Nucleus accumbens (tissue), 56 donors: ENCODE measurements at regions not wholly inside any gene's neighbourhood (a gene's known extent, or its start where the extent isn't known, plus 50 kb on each side); places are given as distances from the start of the nearest gene placed in this dataset.

ENCODE experiments used
- DNase-seq, 56 donors: peaks; one replicate each; lab custom pipeline; 2025; lab: John Stamatoyannopoulos, UW

GRCh38 chr10:130364631-130365411, 228.6 kb downstream of the GLRX3 start:
- DNase-seq = no peak

GRCh38 chr10:130368761-130369560, 232.8 kb downstream of the GLRX3 start:
- DNase-seq = no peak

- no peak for DNase-seq
Measured at GRCh38 chr10:130369645-130370381, 233.6 kb downstream of the GLRX3 start.

DNA sequence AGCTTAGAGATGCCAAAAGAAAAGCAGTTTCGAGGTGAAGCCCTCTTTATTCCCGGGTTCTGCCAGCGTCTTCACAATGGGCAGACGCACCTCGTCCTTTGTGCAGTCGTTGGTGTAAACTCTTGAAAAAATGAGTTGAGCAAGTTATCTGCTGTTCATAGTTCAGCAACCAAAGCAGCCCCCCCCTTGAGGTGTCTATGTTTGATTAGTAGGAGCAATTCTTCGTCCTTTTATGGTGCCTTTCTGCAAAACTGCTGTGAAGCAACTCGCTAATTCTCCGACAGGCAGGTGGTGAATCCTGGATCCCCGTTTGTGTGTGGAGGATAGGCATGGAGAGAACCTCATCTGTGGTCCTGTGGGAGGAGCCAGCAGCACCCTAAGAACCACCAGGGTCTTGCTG, 234.5 kb downstream of the GLRX3 start:
- DNase-seq = no peak

- no peak for DNase-seq
Measured at GRCh38 chr10:130371156-130371555, 235.0 kb downstream of the GLRX3 start.

GRCh38 chr10:130371666-130372065, 235.5 kb downstream of the GLRX3 start:
- no peak for DNase-seq

DNA sequence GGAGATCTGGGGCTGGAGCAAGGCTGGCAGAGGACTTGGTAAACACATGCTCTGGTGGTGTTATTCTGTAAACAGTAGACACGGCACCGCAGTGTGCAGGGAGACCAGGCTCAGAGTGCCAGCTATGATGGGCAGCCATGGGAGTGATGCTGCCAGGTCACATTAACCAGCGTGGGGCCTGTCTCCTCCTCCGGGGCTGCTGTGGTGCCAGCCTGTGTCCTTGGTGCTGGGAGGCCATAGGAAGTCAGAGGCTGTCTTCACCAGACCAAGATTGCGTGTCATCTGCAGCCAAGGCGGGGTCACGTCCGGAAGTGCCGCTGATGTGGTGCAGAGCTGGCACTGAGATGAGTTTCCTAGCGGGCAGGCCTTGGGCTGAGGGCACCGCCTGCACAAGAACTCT, 236.0 kb downstream of the GLRX3 start:
- no peak for DNase-seq

DNA sequence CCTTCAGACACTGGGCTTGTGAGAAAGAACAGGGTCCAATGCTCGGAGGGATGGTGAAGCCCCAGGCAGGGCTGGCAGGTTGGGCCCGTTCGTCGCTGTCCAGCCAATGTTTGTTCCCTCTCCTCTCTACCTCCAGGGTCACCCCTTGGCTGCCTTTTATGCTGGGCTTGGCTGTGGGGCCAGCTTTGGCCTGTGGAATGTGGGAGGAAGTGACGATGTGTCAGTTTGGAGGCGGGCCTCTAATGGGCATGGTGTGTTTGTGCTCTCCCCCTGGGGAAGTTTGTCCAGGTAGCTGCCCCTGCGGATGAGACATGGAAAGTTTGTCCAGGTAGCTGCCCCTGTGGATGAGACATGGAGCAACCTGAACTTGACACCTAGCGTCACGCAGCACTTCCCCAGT, 236.7 kb downstream of the GLRX3 start:
- no peak for DNase-seq

GRCh38 chr10:130377986-130378540, 241.9 kb downstream of the GLRX3 start:
- no peak for DNase-seq

DNA sequence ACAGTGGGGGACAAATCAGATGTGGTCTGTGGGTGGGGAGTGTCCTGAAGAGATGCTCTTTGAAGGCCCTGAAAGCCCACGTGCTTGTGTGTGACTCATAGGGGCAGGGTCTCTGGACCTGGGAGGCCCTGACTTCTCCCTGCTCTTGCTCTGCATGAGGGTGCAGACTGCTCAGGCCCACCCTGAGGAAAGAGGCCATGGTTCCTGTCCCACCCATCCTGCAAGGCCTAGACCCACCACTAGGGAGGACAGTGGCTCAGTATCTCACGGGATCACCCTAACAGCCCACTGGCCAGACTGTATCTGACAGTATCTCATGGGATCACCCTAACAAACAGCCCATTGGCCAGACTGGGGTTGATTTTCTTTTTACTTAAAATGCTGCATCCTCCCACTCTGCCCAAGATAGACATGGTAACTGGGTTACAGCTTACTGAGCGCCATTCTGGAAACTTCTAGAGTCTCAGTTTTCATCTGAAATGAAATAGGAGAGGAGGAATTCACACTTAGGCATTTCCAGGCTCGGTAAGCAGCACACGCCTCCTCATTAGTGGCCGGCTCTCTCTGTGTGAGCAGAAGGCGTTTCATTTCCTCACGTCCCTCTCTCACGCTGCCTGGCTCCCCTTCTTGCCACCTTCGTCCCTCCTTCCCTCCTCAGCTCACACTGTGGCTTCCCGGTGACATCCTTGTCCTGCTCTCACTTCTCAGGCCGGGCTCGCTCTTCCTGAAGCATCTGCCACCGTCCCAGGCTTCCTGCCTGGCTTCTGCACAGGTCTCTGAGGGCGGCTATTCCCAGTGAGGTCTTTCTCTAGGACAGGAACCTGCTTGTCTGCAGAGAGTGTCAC, 242.6 kb downstream of the GLRX3 start:
- no peak for DNase-seq

DNA sequence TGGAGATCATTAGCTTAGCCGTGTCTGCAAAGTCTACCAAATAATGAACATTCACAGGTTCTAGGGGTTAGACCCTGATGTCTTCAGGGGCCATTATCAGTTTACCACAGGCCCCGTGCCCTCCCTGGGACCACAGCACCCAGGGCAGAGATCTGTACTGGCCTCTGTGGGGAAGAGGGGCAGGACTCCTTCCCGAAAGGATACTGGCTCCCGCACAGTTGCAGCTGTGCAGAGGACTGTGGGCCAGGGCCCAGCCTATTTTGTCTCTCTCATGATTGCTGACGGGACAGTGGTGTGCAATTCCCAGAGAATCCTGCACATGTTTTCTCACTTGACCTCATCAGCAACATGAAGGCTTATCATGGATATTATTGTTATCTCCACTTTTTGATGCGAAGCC, 243.9 kb downstream of the GLRX3 start:
- DNase-seq = no peak

DNA sequence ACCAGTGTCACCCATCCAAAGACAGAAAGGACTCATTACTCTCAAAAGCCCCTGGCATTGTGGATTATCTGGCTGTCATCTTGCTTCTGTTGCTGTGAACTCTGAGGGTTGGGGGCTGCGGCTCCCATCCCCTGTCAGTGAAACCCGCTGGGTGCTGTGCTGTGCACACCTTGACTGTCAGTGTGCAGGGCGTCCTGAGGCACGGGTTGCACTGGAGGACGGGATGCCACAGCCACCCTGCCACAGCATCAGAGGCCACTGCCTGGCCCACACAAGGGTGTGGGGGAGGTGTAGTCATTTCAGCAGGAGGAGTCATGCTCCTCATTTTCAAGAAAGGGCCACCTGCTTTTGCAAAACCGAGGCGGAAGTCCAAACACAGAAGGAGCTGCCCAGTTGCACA, 245.8 kb downstream of the GLRX3 start:
- no peak for DNase-seq

DNA sequence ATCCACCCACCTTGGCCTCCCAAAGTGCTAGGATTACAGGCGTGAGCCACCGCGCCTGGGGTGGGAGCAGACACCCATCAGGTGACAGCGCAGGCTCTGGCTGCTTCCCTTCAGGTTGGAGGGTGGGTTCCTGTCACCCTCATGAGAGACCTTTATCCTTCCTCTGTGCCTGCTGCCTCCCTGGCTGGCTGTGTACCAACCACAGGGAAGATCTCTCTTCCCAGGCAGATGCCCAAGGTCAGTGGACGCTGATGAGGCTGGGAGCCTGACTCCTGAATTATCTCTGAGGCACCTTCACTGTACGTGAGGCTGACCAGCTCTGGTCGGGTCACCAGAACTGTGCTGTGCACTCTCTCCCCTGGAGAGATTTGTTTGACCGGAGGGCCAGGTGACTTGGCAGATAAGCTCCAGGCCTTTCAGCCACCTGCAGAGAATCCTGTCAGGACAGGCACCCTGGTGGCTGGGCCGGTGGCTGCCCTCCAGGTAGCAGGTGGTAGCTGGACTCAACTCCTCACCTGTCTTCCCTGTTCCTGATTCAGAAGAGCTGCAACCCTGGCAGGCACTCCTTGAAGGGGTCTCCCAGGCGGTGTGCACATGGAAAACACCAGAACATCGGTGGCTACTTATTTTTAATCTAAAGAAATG, 251.9 kb downstream of the GLRX3 start:
- no peak for DNase-seq

DNA sequence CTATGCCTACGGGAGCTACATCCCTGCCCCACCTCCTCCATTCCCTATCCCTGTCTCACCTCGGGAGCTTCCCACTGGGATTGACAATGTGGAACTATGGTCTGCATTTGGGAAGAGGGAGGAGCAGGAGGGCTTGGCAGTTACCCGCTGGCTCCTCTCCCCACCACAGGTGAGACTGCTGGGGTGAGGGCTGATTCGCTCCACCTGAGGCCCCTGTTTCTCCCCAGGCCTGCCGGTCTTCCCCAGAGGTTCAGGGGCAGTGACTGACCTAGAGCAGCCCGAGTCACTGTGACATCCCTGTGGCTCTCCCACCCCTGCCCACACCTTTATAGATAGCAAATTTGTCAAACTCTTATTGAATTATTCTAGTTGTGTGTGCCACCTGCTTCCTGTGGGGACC, 252.6 kb downstream of the GLRX3 start:
- no peak for DNase-seq

GRCh38 chr10:130389906-130390305, 253.7 kb downstream of the GLRX3 start:
- no peak for DNase-seq

GRCh38 chr10:130392031-130392430, 255.8 kb downstream of the GLRX3 start:
- no peak for DNase-seq

GRCh38 chr10:130393342-130393741, 257.2 kb downstream of the GLRX3 start:
- DNase-seq = no peak

GRCh38 chr10:130394832-130395231, 258.6 kb downstream of the GLRX3 start:
- DNase-seq = no peak

GRCh38 chr10:130395248-130395936, 259.2 kb downstream of the GLRX3 start:
- no peak for DNase-seq
